Lung microvascular endothelial cell (primary cell): ENCODE measurements at regions not wholly inside any gene's neighbourhood (a gene's known extent, or its start where the extent isn't known, plus 50 kb on each side); places are given as distances from the start of the nearest gene placed in this dataset.
"Not testable (repeated sequence)": the region's sequence is repeated elsewhere in the genome, so short reads cannot be mapped to it uniquely, and the experiment has no call there.

Source experiments
- DNase-seq, 2 donors: peaks; one replicate each; pipeline versions ENCODE4 v3.0.0 to v3.0.0-alpha.2; 2010; ENCODE audit warnings: low read depth in 2 of 2

- no peak for DNase-seq
Measured at GRCh38 chr4:95779447-95779846, 60.4 kb upstream of the PDHA2 start.

GRCh38 chr4:95778666-95779065, 61.2 kb upstream of the PDHA2 start:
- no peak for DNase-seq

- DNase-seq: not testable (repeated sequence)
Measured at GRCh38 chr4:95770605-95771004, 69.3 kb upstream of the PDHA2 start.

- no peak for DNase-seq
Measured at GRCh38 chr4:95764961-95765360, 74.9 kb upstream of the PDHA2 start.

GRCh38 chr4:95761871-95762270, 78.0 kb upstream of the PDHA2 start:
- no peak for DNase-seq

- DNase-seq: peak; percentile 6 to 58
Measured at GRCh38 chr4:95761426-95761825, 78.5 kb upstream of the PDHA2 start.

GRCh38 chr4:95760646-95761045, 79.2 kb upstream of the PDHA2 start:
- DNase-seq: not testable (repeated sequence)

GRCh38 chr4:95758001-95758400, 81.9 kb upstream of the PDHA2 start:
- no peak for DNase-seq

GRCh38 chr4:95754667-95755066, 85.2 kb upstream of the PDHA2 start:
- DNase-seq: no peak

GRCh38 chr4:95749204-95749603, 90.7 kb upstream of the PDHA2 start:
- no peak for DNase-seq

GRCh38 chr4:95742872-95743271, 97.0 kb upstream of the PDHA2 start:
- no peak for DNase-seq

GRCh38 chr4:95742179-95742578, 97.7 kb upstream of the PDHA2 start:
- DNase-seq: no peak

GRCh38 chr4:95732061-95732460, 107.8 kb upstream of the PDHA2 start:
- DNase-seq: peak in 1 of 2 donors; percentile 1

- DNase-seq: no peak
Measured at GRCh38 chr4:95729596-95729995, 110.3 kb upstream of the PDHA2 start.

GRCh38 chr4:95728145-95728544, 111.7 kb upstream of the PDHA2 start:
- DNase-seq: no peak

GRCh38 chr4:95715830-95716229, 124.1 kb upstream of the PDHA2 start:
- no peak for DNase-seq

GRCh38 chr4:95714571-95714970, 125.3 kb upstream of the PDHA2 start:
- DNase-seq: no peak

GRCh38 chr4:95705323-95705722, 134.6 kb upstream of the PDHA2 start:
- no peak for DNase-seq

- peak in 1 of 2 donors; percentile 44 for DNase-seq
Measured at GRCh38 chr4:95701500-95702170, 138.3 kb upstream of the PDHA2 start.

GRCh38 chr4:95694411-95694810, 145.5 kb upstream of the PDHA2 start:
- DNase-seq: peak in 1 of 2 donors; percentile 25

GRCh38 chr4:95693594-95693993, 144.8 kb upstream of the UNC5C start:
- peak; percentile 16 to 51 for DNase-seq

GRCh38 chr4:95676190-95676589, 127.4 kb upstream of the UNC5C start:
- no peak for DNase-seq

GRCh38 chr4:95675623-95676022, 126.8 kb upstream of the UNC5C start:
- DNase-seq: no peak

- DNase-seq: no peak
Measured at GRCh38 chr4:95674521-95674981, 125.8 kb upstream of the UNC5C start.
